H9 (cell line): ENCODE measurements at regions not wholly inside any gene's neighbourhood (a gene's known extent, or its start where the extent isn't known, plus 50 kb on each side); places are given as distances from the start of the nearest gene placed in this dataset.
A peak's percentile ranks its signal among the peaks of the same experiment; 100 is the strongest.

Experiments
- DNase-seq: peaks from one replicate; pipeline ENCODE4 v3.0.0-alpha.2; 2017
- H2AFZ ChIP-seq: one replicate; pipeline ENCODE4 v1.6.1; 2013; ENCODE audit warnings: mild to moderate bottlenecking, low read length, control low read depth, moderate library complexity
- H2AK5ac ChIP-seq: 2 replicates; pipeline ENCODE4 v1.6.1; 2013; ENCODE audit warnings: low read length, control low read depth, mixed read lengths; ENCODE audit not compliant: insufficient read length
- H2BK120ac ChIP-seq: one replicate; pipeline ENCODE4 v1.6.1; 2013; ENCODE audit warnings: low read depth, mild to moderate bottlenecking, low read length, control low read depth, inconsistent platforms; ENCODE audit not compliant: poor library complexity, severe bottlenecking
- H2BK12ac ChIP-seq: 2 replicates; pipeline ENCODE4 v1.6.1; 2013; ENCODE audit warnings: low read length, control low read depth, mixed read lengths, low read depth; ENCODE audit not compliant: insufficient read length
- H2BK15ac ChIP-seq: 2 replicates; pipeline ENCODE4 v1.6.1; 2013; ENCODE audit warnings: low read depth, low read length, control low read depth
- H2BK20ac ChIP-seq: one replicate; pipeline ENCODE4 v1.6.1; 2013; ENCODE audit warnings: low read depth, mild to moderate bottlenecking, low read length, control low read depth, inconsistent platforms; ENCODE audit not compliant: poor library complexity, severe bottlenecking
- H2BK5ac ChIP-seq: 2 replicates; pipeline ENCODE4 v1.6.1; 2013; ENCODE audit warnings: low read length, control low read depth, mixed read lengths; ENCODE audit not compliant: insufficient read length
- H3K14ac ChIP-seq: 2 replicates; pipeline ENCODE4 v1.6.1; 2013; ENCODE audit warnings: low read length, control low read depth; ENCODE audit not compliant: insufficient read depth
- H3K18ac ChIP-seq: 2 replicates; pipeline ENCODE4 v1.6.1; 2013; ENCODE audit warnings: low read depth, mild to moderate bottlenecking, mixed read lengths, low read length, control low read depth; ENCODE audit not compliant: insufficient read length
- H3K23ac ChIP-seq: 2 replicates; pipeline ENCODE4 v1.6.1; 2013; ENCODE audit warnings: low read length, control low read depth, mixed read lengths, low read depth; ENCODE audit not compliant: insufficient read length
- H3K23me2 ChIP-seq: 2 replicates; pipeline ENCODE4 v1.6.1; 2013; ENCODE audit warnings: low read depth, mild to moderate bottlenecking, mixed read lengths, low read length, control low read depth; ENCODE audit not compliant: insufficient read length, poor library complexity, severe bottlenecking
- H3K27ac ChIP-seq: 2 replicates; pipeline ENCODE4 v1.5.1; 2013; ENCODE audit warnings: low read length, control low read depth, mixed read lengths, low read depth; ENCODE audit not compliant: insufficient read length
- H3K27me3 ChIP-seq: 2 replicates; pipeline ENCODE4 v1.6.1; 2013; ENCODE audit warnings: low read length, control low read depth, inconsistent platforms; ENCODE audit not compliant: insufficient read depth
- H3K4ac ChIP-seq: 2 replicates; pipeline ENCODE4 v1.6.1; 2013; ENCODE audit warnings: low read depth, mild to moderate bottlenecking, control low read depth, inconsistent platforms, low read length, moderate library complexity
- H3K4me1 ChIP-seq: 2 replicates; pipeline ENCODE4 v1.6.1; 2013; ENCODE audit warnings: low read length, control low read depth, inconsistent platforms; ENCODE audit not compliant: insufficient read depth
- H3K4me2 ChIP-seq: 2 replicates; pipeline ENCODE4 v1.6.1; 2013; ENCODE audit warnings: low read length, control low read depth, mixed read lengths; ENCODE audit not compliant: insufficient read length, insufficient read depth
- H3K56ac ChIP-seq: 2 replicates; pipeline ENCODE4 v1.6.1; 2013; ENCODE audit warnings: low read depth, mild to moderate bottlenecking, mixed read lengths, low read length, control low read depth; ENCODE audit not compliant: insufficient read length
- H3K79me1 ChIP-seq: 2 replicates; pipeline ENCODE4 v1.6.1; 2013; ENCODE audit warnings: low read depth, mild to moderate bottlenecking, moderate library complexity, low read length, control low read depth, inconsistent platforms; ENCODE audit not compliant: insufficient read depth, poor library complexity, severe bottlenecking
- H3K79me2 ChIP-seq: 2 replicates; pipeline ENCODE4 v1.6.1; 2013; ENCODE audit warnings: low read length, control low read depth, inconsistent platforms; ENCODE audit not compliant: insufficient read depth
- H3K9ac ChIP-seq: 2 replicates; pipeline ENCODE4 v1.6.1; 2013; ENCODE audit warnings: low read length, control low read depth, mixed read lengths; ENCODE audit not compliant: insufficient read length; ENCODE audit errors: extremely low read depth
- H3K9me3 ChIP-seq: one replicate; pipeline ENCODE4 v1.6.1; 2013; ENCODE audit warnings: low read depth, low read length, inconsistent platforms; ENCODE audit not compliant: control insufficient read depth
- H3T11ph ChIP-seq: one replicate; pipeline ENCODE4 v1.6.1; 2013; ENCODE audit warnings: mild to moderate bottlenecking, low read length, control low read depth, inconsistent platforms
- H4K20me1 ChIP-seq: one replicate; pipeline ENCODE4 v1.6.1; 2013; ENCODE audit not compliant: control insufficient read depth, insufficient read length, insufficient read depth
- H4K5ac ChIP-seq: 2 replicates; pipeline ENCODE4 v1.6.1; 2013; ENCODE audit warnings: low read depth, mild to moderate bottlenecking, mixed read lengths, low read length, control low read depth; ENCODE audit not compliant: insufficient read length
- H4K8ac ChIP-seq: replicated peaks from 2 replicates; pipeline ENCODE4 v1.6.1; 2013; ENCODE audit warnings: low read length, control low read depth, mixed read lengths, low read depth; ENCODE audit not compliant: insufficient read length
- H4K91ac ChIP-seq: 2 replicates; pipeline ENCODE4 v1.6.1; 2013; ENCODE audit warnings: low read depth, mild to moderate bottlenecking, moderate library complexity, mixed read lengths, low read length, control low read depth; ENCODE audit not compliant: insufficient read length
- H3K27ac Mint-ChIP-seq, 3 experiments: 2 replicates in 2 of 3; 3 replicates in 1 of 3; pipeline ENCODE4 v1.8.0; 2020 to 2021; ENCODE audit warnings: mixed read lengths in 3 of 3, mild to moderate bottlenecking in 1 of 3, moderate library complexity in 1 of 3
- H3K27me3 Mint-ChIP-seq: 2 replicates; pipeline ENCODE4 v1.8.0; 2021; ENCODE audit warnings: low read depth, mild to moderate bottlenecking, moderate library complexity, mixed read lengths
- H3K36me3 Mint-ChIP-seq, 3 experiments: 2 replicates in 2 of 3; 3 replicates in 1 of 3; pipeline ENCODE4 v1.8.0; 2020 to 2021; ENCODE audit warnings: low read depth in 3 of 3, mixed read lengths in 3 of 3; ENCODE audit not compliant: insufficient read depth in 1 of 3
- H3K4me1 Mint-ChIP-seq, 2 experiments: 2 replicates each; pipeline ENCODE4 v1.8.0; 2020; ENCODE audit warnings: mixed read lengths in 2 of 2
- H3K4me3 Mint-ChIP-seq, 2 experiments: 2 replicates in 1 of 2; 3 replicates in 1 of 2; pipeline ENCODE4 v1.8.0; 2020 to 2021; ENCODE audit warnings: mild to moderate bottlenecking in 2 of 2, mixed read lengths in 2 of 2, moderate library complexity in 1 of 2
- H3K9me3 Mint-ChIP-seq, 2 experiments: 2 replicates in 1 of 2; 3 replicates in 1 of 2; pipeline ENCODE4 v1.8.0; 2020; ENCODE audit warnings: mild to moderate bottlenecking in 2 of 2, mixed read lengths in 2 of 2, moderate library complexity in 1 of 2
- CTCF ChIP-seq: fragments of 200-600 bp; sonication (generic); conservative IDR thresholded peaks from 3 replicates; pipeline ENCODE4 v1.8.0; 2021; ENCODE audit warnings: antibody characterized with exemption, mild to moderate bottlenecking
- WGBS: extraction: QIAGEN DNeasy Blood & Tissue Kit; methylation state at CpG from one replicate; pipeline ENCODE4 v1.1.7; 2013; ENCODE audit warnings: missing lambda C conversion rate, low lambda C conversion rate, mixed read lengths; ENCODE audit not compliant: insufficient read length; ENCODE audit errors: extremely low coverage; 5-methylcytosine and 5-hydroxymethylcytosine counted together

GRCh38 chr18:38886235-38886634, 1320.6 kb upstream of the CELF4 start:
- no peaks in the 10 kb centered on the region; a peak in 1 of 7 replicates for H3K36me3 Mint-ChIP-seq
- Histone ChIP-seq H3K79me2 (no peaks in the 10 kb centered on the region), H3K27me3 (no peaks in the 10 kb centered on the region), H2BK5ac (no peak overlapping the region), H4K20me1 (no peaks in the 10 kb centered on the region), H3K4ac (no peak overlapping the region), H4K8ac (no peak overlapping the region), H2AFZ (no peak overlapping the region), H3K79me1 (no peaks in the 10 kb centered on the region), H4K5ac (no peak overlapping the region), H4K91ac (no peak overlapping the region), H3K4me2 (no peak overlapping the region), H3K23ac (no peak overlapping the region), H3K23me2 (no peaks in the 10 kb centered on the region), H3K9me3 (no peaks in the 10 kb centered on the region), H3T11ph (no peak overlapping the region), H3K14ac (no peak overlapping the region), H2AK5ac (no peak overlapping the region), H3K27ac (no peak overlapping the region), H2BK20ac (no peak overlapping the region), H3K4me1 (no peaks in the 10 kb centered on the region), H2BK15ac (no peak overlapping the region), H3K56ac (no peak overlapping the region), H3K9ac (no peak overlapping the region), H3K18ac (no peak overlapping the region), H2BK120ac (no peak overlapping the region), H2BK12ac (no peak overlapping the region)
- H3K27me3 Mint-ChIP-seq, result no peaks in the 10 kb centered on the region
- peak overlapping the region in 1 of 3 experiments; percentile 15; a peak in 1 of 7 replicates for H3K27ac Mint-ChIP-seq
- H3K9me3 Mint-ChIP-seq, result no peaks in the 10 kb centered on the region
- no peak overlapping the region for H3K4me3 Mint-ChIP-seq
- no peak for TF ChIP-seq CTCF
- peaks cover 9 to 13% of the 10 kb centered on the region in 2 experiments for H3K4me1 Mint-ChIP-seq
- no peak for DNase-seq
- WGBS, result no CpG with 5 or more reads among the region's 2 CpGs
